ENCODE measurements at regions not wholly inside any gene's neighbourhood (a gene's known extent, or its start where the extent isn't known, plus 50 kb on each side); places are given as distances from the start of the nearest gene placed in this dataset.

DNA sequence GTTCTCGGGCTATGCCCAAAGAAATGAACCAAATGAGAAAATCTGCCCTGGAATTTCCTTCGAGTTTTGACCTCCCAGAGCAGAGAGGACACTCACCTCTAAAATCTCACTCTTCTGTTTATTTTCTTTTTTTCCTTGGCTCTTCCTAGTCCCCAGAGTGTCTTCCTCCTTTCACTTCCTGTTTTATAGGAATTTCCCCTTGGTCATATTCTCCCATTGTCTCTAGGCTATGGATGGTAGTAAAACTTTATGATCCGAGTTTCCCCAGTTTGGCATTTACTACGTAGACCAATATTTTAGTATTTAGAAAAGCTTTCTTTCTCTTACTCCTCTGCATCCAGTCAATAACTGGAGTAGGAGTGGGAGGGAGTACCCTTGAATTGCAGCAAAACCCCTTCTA lies 354.5 kb upstream of the ZNF608 start:
- WGBS, 2 donors, result 82 to 87% methylated on average over 4 of the region's 4 CpGs
- DNase-seq (no peak), ATAC-seq (ENCODE audit: insufficient read depth, low FRiP score) (no peak)
- no peaks in the 10 kb centered on the region for H3K36me3 ChIP-seq (ENCODE audit: control insufficient read depth in 4 of 4, insufficient read depth in 4 of 4, low read length in 4 of 4)
- H3K9ac ChIP-seq (ENCODE audit: insufficient read depth in 1 of 2, low read length in 2 of 2), result no peak overlapping the region
- no peak overlapping the region for H3K4me3 ChIP-seq
- TF ChIP-seq, protein P1, sequence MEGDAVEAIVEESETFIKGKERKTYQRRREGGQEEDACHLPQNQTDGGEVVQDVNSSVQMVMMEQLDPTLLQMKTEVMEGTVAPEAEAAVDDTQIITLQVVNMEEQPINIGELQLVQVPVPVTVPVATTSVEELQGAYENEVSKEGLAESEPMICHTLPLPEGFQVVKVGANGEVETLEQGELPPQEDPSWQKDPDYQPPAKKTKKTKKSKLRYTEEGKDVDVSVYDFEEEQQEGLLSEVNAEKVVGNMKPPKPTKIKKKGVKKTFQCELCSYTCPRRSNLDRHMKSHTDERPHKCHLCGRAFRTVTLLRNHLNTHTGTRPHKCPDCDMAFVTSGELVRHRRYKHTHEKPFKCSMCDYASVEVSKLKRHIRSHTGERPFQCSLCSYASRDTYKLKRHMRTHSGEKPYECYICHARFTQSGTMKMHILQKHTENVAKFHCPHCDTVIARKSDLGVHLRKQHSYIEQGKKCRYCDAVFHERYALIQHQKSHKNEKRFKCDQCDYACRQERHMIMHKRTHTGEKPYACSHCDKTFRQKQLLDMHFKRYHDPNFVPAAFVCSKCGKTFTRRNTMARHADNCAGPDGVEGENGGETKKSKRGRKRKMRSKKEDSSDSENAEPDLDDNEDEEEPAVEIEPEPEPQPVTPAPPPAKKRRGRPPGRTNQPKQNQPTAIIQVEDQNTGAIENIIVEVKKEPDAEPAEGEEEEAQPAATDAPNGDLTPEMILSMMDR (IDR thresholded peaks at IDR 0.05; ENCODE audit: control extremely low read depth, extremely low read depth), result no peak
- no peaks in the 10 kb centered on the region for H3K4me1 ChIP-seq (ENCODE audit: control insufficient read depth in 5 of 5, insufficient read depth in 5 of 5, low read length in 5 of 5)
- H3K9me3 ChIP-seq (ENCODE audit: control insufficient read depth in 4 of 4, insufficient read depth in 3 of 4, low read length in 3 of 4), result no peaks in the 10 kb centered on the region
- no peaks in the 10 kb centered on the region for H3K27me3 ChIP-seq (ENCODE audit: control insufficient read depth in 3 of 3, insufficient read depth in 3 of 3, low read length in 2 of 3)
- H3K27ac ChIP-seq (ENCODE audit: low read depth in 1 of 2, low read length in 1 of 2), result no peak overlapping the region

DNA sequence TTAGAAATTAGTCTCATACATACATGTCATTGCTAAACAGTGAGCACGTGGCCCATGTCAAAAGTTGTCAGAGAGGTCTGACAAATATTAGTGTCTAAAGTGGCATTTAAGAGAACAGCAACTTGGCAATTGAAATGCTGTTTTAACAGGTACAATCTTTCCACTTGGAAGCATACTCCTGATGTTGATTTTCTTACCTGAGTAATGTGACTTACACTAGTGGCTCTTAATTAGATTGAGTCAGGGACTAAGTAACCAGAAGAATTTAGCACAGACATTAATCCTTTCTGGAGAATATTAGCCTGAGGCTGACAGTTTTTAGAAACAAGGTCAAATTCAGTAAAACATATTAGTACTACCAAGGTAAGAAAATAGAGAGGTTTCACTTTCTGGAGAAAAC lies 357.0 kb upstream of the ZNF608 start:
- DNase-seq (peak in 1 of 3 donors; percentile 30), ATAC-seq (ENCODE audit: insufficient read depth, low FRiP score) (peak; percentile 19)
- no peaks in the 10 kb centered on the region for H3K9me3 ChIP-seq (ENCODE audit: control insufficient read depth in 4 of 4, insufficient read depth in 3 of 4, low read length in 3 of 4)
- WGBS, 2 donors, result 71 to 85% methylated on average over 1 of the region's 1 CpG
- no peak overlapping the region for H3K27ac ChIP-seq (ENCODE audit: low read depth in 1 of 2, low read length in 1 of 2)
- TF ChIP-seq, protein P1 (IDR thresholded peaks at IDR 0.05; ENCODE audit: control extremely low read depth, extremely low read depth), result no peak
- no peak overlapping the region for H3K9ac ChIP-seq (ENCODE audit: insufficient read depth in 1 of 2, low read length in 2 of 2)
- H3K4me3 ChIP-seq, result no peak overlapping the region
- H3K4me1 ChIP-seq (ENCODE audit: control insufficient read depth in 5 of 5, insufficient read depth in 5 of 5, low read length in 5 of 5), result no peaks in the 10 kb centered on the region
- H3K36me3 ChIP-seq (ENCODE audit: control insufficient read depth in 4 of 4, insufficient read depth in 4 of 4, low read length in 4 of 4), result no peaks in the 10 kb centered on the region
- no peaks in the 10 kb centered on the region for H3K27me3 ChIP-seq (ENCODE audit: control insufficient read depth in 3 of 3, insufficient read depth in 3 of 3, low read length in 2 of 3)

- no peak overlapping the region for H3K27ac ChIP-seq (ENCODE audit: low read depth in 1 of 2, low read length in 1 of 2)
- no peak overlapping the region for H3K9ac ChIP-seq (ENCODE audit: insufficient read depth in 1 of 2, low read length in 2 of 2)
- ATAC-seq (ENCODE audit: insufficient read depth, low FRiP score) (no peak), DNase-seq (no peak)
- 90 to 93% methylated on average over 1 of the region's 1 CpG for WGBS, 2 donors
- H3K27me3 ChIP-seq (ENCODE audit: control insufficient read depth in 3 of 3, insufficient read depth in 3 of 3, low read length in 2 of 3), result no peaks in the 10 kb centered on the region
- no peaks in the 10 kb centered on the region for H3K36me3 ChIP-seq (ENCODE audit: control insufficient read depth in 4 of 4, insufficient read depth in 4 of 4, low read length in 4 of 4)
- H3K9me3 ChIP-seq (ENCODE audit: control insufficient read depth in 4 of 4, insufficient read depth in 3 of 4, low read length in 3 of 4), result no peaks in the 10 kb centered on the region
- H3K4me1 ChIP-seq (ENCODE audit: control insufficient read depth in 5 of 5, insufficient read depth in 5 of 5, low read length in 5 of 5), result no peaks in the 10 kb centered on the region
- TF ChIP-seq, protein P1 (IDR thresholded peaks at IDR 0.05; ENCODE audit: control extremely low read depth, extremely low read depth), result no peak
- H3K4me3 ChIP-seq, result no peak overlapping the region
Measured at GRCh38 chr5:125106271-125106670, 359.8 kb upstream of the ZNF608 start.

DNA sequence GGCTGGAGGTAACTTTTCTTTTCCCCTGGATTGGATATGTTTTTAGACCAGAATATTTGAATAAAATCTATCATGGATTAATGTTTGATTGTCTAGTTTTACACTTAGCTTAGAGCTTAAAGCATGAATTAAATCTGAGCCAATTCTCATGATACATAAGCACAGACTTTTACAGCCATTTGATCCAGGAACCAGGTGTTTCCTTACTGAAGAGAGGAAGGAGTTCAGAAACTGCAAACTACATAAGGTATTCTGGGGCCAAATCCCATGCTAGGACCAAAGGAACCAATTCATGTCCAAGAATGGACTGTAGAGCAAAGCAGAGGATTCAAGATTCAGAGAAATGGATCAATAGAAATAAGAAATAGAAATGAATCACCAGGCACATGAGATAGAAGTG lies 360.4 kb upstream of the ZNF608 start:
- Histone ChIP-seq H3K4me3 (no peak overlapping the region), H3K27me3 (ENCODE audit: control insufficient read depth in 3 of 3, insufficient read depth in 3 of 3, low read length in 2 of 3) (no peaks in the 10 kb centered on the region), H3K27ac (ENCODE audit: low read depth in 1 of 2, low read length in 1 of 2) (no peak overlapping the region), H3K36me3 (ENCODE audit: control insufficient read depth in 4 of 4, insufficient read depth in 4 of 4, low read length in 4 of 4) (no peaks in the 10 kb centered on the region), H3K9ac (ENCODE audit: insufficient read depth in 1 of 2, low read length in 2 of 2) (no peak overlapping the region), H3K4me1 (ENCODE audit: control insufficient read depth in 5 of 5, insufficient read depth in 5 of 5, low read length in 5 of 5) (no peaks in the 10 kb centered on the region), H3K9me3 (ENCODE audit: control insufficient read depth in 4 of 4, insufficient read depth in 3 of 4, low read length in 3 of 4) (no peaks in the 10 kb centered on the region)
- DNase-seq, result peak in 1 of 3 donors; percentile 12
- TF ChIP-seq, protein P1 (IDR thresholded peaks at IDR 0.05; ENCODE audit: control extremely low read depth, extremely low read depth), result no peak
- ATAC-seq (ENCODE audit: insufficient read depth, low FRiP score), result no peak

Data from lung (tissue), 11 donors.